PC-9 (cell line): ENCODE measurements at regions not wholly inside any gene's neighbourhood (a gene's known extent, or its start where the extent isn't known, plus 50 kb on each side); places are given as distances from the start of the nearest gene placed in this dataset.

Experiments
- BruUV-seq: library from RNA; stranded (reverse); fragments of 400-500 nt; replicated peaks from 2 replicates; lab custom pipeline; 2021; lab: Mats Ljungman, UMichigan
- CTCF ChIA-PET: fragments of 300-600 bp; sonication (Branson Sonifier 250); formaldehyde crosslinking; loops from one replicate; lab custom pipeline; 2022; ENCODE audit warnings: antibody characterized with exemption; lab: Charles Lee
- POLR2A ChIA-PET: fragments of 300-600 bp; sonication (Branson Sonifier 250); formaldehyde crosslinking; loops from one replicate; lab custom pipeline; 2022; ENCODE audit warnings: antibody characterized with exemption; ENCODE audit not compliant: unreplicated experiment; lab: Charles Lee
- DNase-seq, 2 experiments: peaks; one replicate each; pipeline versions ENCODE4 v3.0.0 to v3.0.0-alpha.2; 2015 to 2022; ENCODE audit warnings: mixed read lengths in 1 of 2
- H2AFZ ChIP-seq: fragments of 200-600 bp; sonication (generic); 2 replicates; pipeline ENCODE4 v1.8.1; 2017; ENCODE audit warnings: antibody characterized with exemption
- H3F3A ChIP-seq: fragments of 200-600 bp; sonication (generic); 2 replicates; pipeline ENCODE4 v1.8.1; 2017; ENCODE audit warnings: antibody characterized with exemption, mild to moderate bottlenecking, low read depth; ENCODE audit not compliant: insufficient read depth
- H3K27ac ChIP-seq: fragments of 200-600 bp; sonication (generic); 2 replicates; pipeline ENCODE4 v1.6.1; 2016; ENCODE audit warnings: mixed run types
- H3K27me3 ChIP-seq: fragments of 200-600 bp; sonication (generic); 2 replicates; pipeline ENCODE4 v1.6.1; 2016; ENCODE audit warnings: low read depth, mixed run types; ENCODE audit not compliant: insufficient read depth
- H3K36me3 ChIP-seq: fragments of 200-600 bp; sonication (generic); 2 replicates; pipeline ENCODE4 v1.6.1; 2016; ENCODE audit warnings: low read depth, mixed run types
- H3K4me1 ChIP-seq: fragments of 200-600 bp; sonication (generic); replicated peaks from 2 replicates; pipeline ENCODE4 v1.6.1; 2016; ENCODE audit warnings: mixed run types; ENCODE audit not compliant: insufficient read depth
- H3K4me2 ChIP-seq: fragments of 200-600 bp; sonication (generic); 2 replicates; pipeline ENCODE4 v1.6.1; 2017; ENCODE audit warnings: mixed run types
- H3K4me3 ChIP-seq: fragments of 200-600 bp; sonication (generic); 2 replicates; pipeline ENCODE4 v1.6.1; 2016; ENCODE audit warnings: mixed run types
- H3K79me2 ChIP-seq: fragments of 200-600 bp; sonication (generic); 2 replicates; pipeline ENCODE4 v1.6.1; 2017; ENCODE audit warnings: low read depth, mixed run types
- H3K9me2 ChIP-seq: fragments of 200-600 bp; sonication (generic); 2 replicates; pipeline ENCODE4 v1.8.1; 2017; ENCODE audit warnings: mild to moderate bottlenecking; ENCODE audit not compliant: insufficient read depth
- H3K9me3 ChIP-seq: fragments of 200-600 bp; sonication (generic); 2 replicates; pipeline ENCODE4 v1.8.1; 2016; ENCODE audit warnings: low read depth; ENCODE audit not compliant: insufficient read depth
- H4K20me1 ChIP-seq: fragments of 200-600 bp; sonication (generic); 2 replicates; pipeline ENCODE4 v1.8.1; 2017; ENCODE audit not compliant: insufficient read depth
- CTCF ChIP-seq: fragments of 200-600 bp; sonication (generic); conservative IDR thresholded peaks from 2 replicates; pipeline ENCODE4 v1.6.1; 2017; ENCODE audit warnings: mixed run types, antibody characterized with exemption, mild to moderate bottlenecking, moderate library complexity
- EZH2 ChIP-seq: fragments of 200-600 bp; sonication (generic); IDR thresholded peaks from 2 replicates; pipeline ENCODE4 v1.8.0; 2017; ENCODE audit warnings: antibody characterized with exemption, low read depth
- intact Hi-C: fragments of 100-400 bp; cut with micrococcal nuclease; formaldehyde crosslinking; loops from one replicate; pipeline ENCODE4 v1.10.0; 2022; ENCODE audit not compliant: unreplicated experiment

GRCh38 chr7:110296321-110296720 is 794.6 kb upstream of the LRRN3 start:
- Histone ChIP-seq H3K27ac (no peak overlapping the region), H3K9me2 (no peaks in the 10 kb centered on the region), H3K36me3 (no peaks in the 10 kb centered on the region), H3K4me3 (no peak overlapping the region), H3K9me3 (no peaks in the 10 kb centered on the region), H3K4me2 (no peak overlapping the region), H3K79me2 (no peaks in the 10 kb centered on the region), H3K27me3 (no peaks in the 10 kb centered on the region), H3F3A (no peaks in the 10 kb centered on the region), H2AFZ (no peak overlapping the region), H3K4me1 (no peaks in the 10 kb centered on the region), H4K20me1 (no peaks in the 10 kb centered on the region)
- no peak for DNase-seq
- TF ChIP-seq EZH2, result no peak
- CTCF ChIA-PET, result no interaction called here
- POLR2A ChIA-PET, result no interaction called here
- intact Hi-C loops, result no loop called here
- no TSS peak for BruUV-seq

- Histone ChIP-seq H2AFZ (no peak overlapping the region), H3K79me2 (no peaks in the 10 kb centered on the region), H3K27me3 (no peaks in the 10 kb centered on the region), H3K9me2 (no peaks in the 10 kb centered on the region), H3F3A (no peaks in the 10 kb centered on the region), H3K9me3 (peaks cover 6% of the 10 kb centered on the region; the same call in 1 of the 2 replicates), H4K20me1 (no peaks in the 10 kb centered on the region), H3K4me1 (no peaks in the 10 kb centered on the region), H3K4me2 (no peak overlapping the region), H3K36me3 (no peaks in the 10 kb centered on the region), H3K4me3 (no peak overlapping the region), H3K27ac (no peak overlapping the region)
- intact Hi-C loops, result no loop called here
- no peak for DNase-seq
- ChIA-PET CTCF (no interaction called here), POLR2A (no interaction called here)
- TF ChIP-seq EZH2 (no peak), CTCF (no peak)
- BruUV-seq, result no TSS peak
Measured at GRCh38 chr7:110307776-110308175, 783.2 kb upstream of the LRRN3 start.

- DNase-seq, result no peak
- BruUV-seq, result no TSS peak
- no peaks in the 10 kb centered on the region for H3K4me1 ChIP-seq
- peaks cover 6% of the 10 kb centered on the region; the same call in 1 of the 2 replicates for H3K9me3 ChIP-seq
- no peak overlapping the region for H3K4me2 ChIP-seq
- intact Hi-C loops, result no loop called here
- no peaks in the 10 kb centered on the region for H3F3A ChIP-seq
- no peaks in the 10 kb centered on the region for H3K9me2 ChIP-seq
- no peaks in the 10 kb centered on the region for H3K79me2 ChIP-seq
- H3K27me3 ChIP-seq, result no peaks in the 10 kb centered on the region
- H3K4me3 ChIP-seq, result no peak overlapping the region
- no peak overlapping the region for H2AFZ ChIP-seq
- no peak overlapping the region for H3K27ac ChIP-seq
- no peaks in the 10 kb centered on the region for H3K36me3 ChIP-seq
- ChIA-PET CTCF (no interaction called here), POLR2A (no interaction called here)
- H4K20me1 ChIP-seq, result no peaks in the 10 kb centered on the region
- TF ChIP-seq EZH2, result no peak
- TF ChIP-seq CTCF, result no peak
Measured at GRCh38 chr7:110308791-110309190, 782.1 kb upstream of the LRRN3 start.

GRCh38 chr7:110309941-110310340 is 781.0 kb upstream of the LRRN3 start:
- Histone ChIP-seq H3K9me2 (no peaks in the 10 kb centered on the region), H4K20me1 (no peaks in the 10 kb centered on the region), H3K27ac (no peak overlapping the region), H3F3A (no peaks in the 10 kb centered on the region), H3K27me3 (no peaks in the 10 kb centered on the region), H3K4me3 (no peak overlapping the region), H3K4me2 (no peak overlapping the region), H3K79me2 (no peaks in the 10 kb centered on the region), H3K4me1 (no peaks in the 10 kb centered on the region), H2AFZ (no peak overlapping the region), H3K36me3 (no peaks in the 10 kb centered on the region), H3K9me3 (peaks cover 6% of the 10 kb centered on the region; the same call in 1 of the 2 replicates)
- TF ChIP-seq CTCF, result no peak
- TF ChIP-seq EZH2, result no peak
- no TSS peak for BruUV-seq
- CTCF ChIA-PET, result no interaction called here
- intact Hi-C loops, result no loop called here
- DNase-seq, result no peak
- POLR2A ChIA-PET, result no interaction called here
